ENCODE measurements at regions not wholly inside any gene's neighbourhood (a gene's known extent, or its start where the extent isn't known, plus 50 kb on each side); places are given as distances from the start of the nearest gene placed in this dataset.
"Not testable (repeated sequence)": the region's sequence is repeated elsewhere in the genome, so short reads cannot be mapped to it uniquely, and the experiment has no call there.

DNA sequence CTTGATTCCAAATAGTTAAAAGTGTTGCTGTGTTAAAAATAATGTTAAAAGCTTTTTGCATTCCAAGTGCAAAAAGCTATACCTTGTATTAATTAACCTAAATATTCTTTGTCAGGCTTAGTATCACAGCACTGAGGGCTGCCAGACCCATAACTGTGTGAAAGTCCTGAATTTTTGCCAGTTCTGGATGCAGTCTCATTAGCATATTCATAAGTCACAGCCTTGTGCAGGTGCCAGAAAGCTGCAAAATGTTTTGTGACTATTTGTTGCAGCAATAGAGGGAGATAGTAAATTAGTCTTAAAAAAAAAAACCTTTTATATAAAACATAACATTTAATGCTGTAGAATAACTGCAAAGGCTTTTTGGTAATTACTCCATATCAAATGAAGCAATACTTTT is 56.6 kb downstream of the SLITRK1 start:
- no peak for DNase-seq (ENCODE audit: low read depth, low spot score)

DNA sequence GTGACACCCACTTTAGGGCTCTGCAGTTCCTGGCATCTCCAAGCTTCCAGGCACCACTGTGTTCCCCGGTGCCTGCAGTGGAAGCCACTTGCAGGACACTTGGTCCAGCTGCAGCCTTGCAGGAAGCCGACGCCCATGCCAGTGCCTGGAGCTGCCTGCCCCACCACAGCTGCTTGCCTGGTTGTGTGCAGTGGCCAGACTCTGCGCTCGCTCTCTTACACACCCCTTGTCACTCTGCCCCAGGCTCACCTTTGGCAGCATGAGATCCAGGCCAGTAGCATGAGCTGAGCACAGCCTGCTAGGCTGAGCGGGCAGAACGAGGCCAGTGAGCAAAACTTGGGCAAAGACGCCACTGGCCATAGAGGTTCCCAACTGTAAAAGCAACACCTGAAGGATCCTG is 57.7 kb downstream of the SLITRK1 start:
- DNase-seq (ENCODE audit: low read depth, low spot score): no peak

DNA sequence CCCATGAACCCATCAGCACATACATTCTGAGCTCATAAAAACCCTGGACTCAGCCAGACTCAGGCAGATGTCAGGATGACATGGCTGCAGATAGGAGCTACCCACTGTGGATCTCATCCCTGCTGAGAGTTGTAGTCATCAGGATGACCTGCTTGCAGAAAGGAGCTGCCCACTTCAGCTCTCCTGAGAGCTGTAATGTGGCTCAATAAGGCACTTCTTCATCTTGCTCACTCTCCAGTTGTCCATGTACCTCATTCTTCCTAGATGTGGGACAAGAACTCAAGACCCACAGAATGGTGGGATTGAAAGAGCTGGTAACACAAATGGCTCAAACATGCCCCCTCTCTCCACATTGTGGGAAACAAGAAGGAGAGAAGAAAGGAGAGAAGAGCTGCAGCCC is 58.2 kb downstream of the SLITRK1 start:
- DNase-seq (ENCODE audit: low read depth, low spot score): no peak

DNA sequence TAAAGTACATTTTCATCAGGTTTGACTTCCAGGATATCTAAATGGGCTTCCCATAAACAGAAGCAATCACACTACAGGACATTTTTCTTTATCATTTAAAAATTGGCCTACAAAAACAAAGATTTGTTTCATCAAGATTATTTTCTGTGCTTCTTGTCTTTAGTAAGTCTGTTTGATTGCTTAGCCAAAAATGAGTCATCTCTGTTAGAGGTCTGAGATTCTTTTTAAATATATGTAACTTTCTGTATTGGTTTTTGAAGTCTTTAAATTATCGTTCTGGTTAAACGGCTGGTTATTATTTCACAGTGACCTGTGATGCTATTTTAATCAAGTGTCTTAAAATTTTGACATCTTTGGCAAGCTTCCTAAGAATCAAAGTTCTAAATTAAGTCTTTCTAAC is 62.7 kb downstream of the SLITRK1 start:
- no peak for DNase-seq (ENCODE audit: low read depth, low spot score)

DNA sequence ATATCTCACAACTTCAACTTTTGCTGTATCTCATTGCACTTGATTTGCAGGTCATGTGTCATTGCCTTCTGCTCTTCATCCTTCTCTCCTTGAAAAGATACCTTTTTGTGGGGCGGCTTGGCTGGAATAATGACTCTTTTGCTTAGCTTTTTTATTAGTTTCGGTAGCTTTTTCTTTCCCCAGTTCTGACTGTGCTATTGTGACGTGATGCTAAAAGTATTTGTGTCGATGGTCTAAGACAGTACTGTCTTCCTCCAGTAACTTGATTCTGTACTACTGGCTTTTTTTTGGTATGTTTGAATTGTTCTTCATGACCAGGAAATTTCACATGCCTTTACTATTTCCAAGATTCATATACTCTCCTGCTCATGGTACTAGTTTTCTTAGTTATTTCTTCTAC is 63.1 kb downstream of the SLITRK1 start:
- no peak for DNase-seq (ENCODE audit: low read depth, low spot score)

DNA sequence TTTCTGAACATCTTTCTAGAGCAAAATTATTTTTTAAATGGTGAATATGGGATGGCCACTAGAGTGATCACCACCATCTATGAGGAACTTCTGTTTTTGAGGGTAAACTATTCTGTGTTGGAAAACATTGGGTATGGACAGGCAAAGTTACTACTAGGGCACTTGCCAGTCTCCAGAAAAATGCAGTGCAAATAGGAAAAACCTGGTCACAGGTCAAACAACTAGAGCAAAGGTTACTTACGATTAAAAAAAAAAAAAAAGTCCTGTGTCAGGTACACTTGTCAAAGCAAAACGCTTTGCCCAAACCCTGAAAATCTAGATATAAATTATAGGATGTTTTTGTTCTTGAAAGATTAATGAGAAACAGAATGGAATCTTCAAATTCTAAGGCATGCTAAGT is 66.2 kb downstream of the SLITRK1 start:
- no peak for DNase-seq (ENCODE audit: low read depth, low spot score)

DNA sequence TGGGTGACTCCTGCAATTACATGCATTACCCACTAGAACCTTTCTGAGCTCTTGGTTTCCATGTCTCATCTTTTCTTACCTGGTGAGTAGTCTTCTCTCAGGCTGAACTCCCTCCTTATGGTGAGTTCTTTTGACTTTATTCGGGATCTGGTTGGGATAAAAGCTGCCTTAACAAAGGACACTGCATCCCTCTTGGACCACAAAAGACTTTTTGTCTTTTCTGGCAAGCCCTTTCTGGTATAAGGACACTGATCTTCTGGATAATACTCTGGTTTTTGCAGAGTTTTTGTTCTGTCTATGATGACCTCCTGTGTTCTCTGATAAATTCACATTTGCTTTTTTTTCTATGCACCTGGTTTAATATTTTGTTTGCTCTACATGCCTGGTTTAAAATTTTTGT is 66.7 kb downstream of the SLITRK1 start:
- no peak for DNase-seq (ENCODE audit: low read depth, low spot score)

DNA sequence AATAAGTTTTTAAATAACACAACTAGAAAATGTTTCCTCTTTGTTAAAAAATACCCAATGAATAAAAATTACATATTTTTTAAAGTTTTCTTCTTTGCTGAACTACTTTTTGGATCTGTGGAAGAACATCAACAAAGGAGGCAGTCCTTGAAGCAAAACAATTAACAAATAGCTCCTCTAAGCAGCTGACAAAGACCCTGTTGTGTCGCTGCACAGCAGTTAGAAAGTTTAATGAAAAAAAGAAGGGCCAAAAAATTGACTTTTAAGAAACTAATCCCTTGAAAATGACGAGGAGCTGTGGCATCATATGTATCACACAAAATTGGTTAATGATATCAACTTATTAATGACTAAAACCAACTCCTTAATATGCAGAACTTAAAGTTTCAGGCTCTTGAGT is 72.1 kb downstream of the SLITRK1 start:
- no peak for DNase-seq (ENCODE audit: low read depth, low spot score)

DNA sequence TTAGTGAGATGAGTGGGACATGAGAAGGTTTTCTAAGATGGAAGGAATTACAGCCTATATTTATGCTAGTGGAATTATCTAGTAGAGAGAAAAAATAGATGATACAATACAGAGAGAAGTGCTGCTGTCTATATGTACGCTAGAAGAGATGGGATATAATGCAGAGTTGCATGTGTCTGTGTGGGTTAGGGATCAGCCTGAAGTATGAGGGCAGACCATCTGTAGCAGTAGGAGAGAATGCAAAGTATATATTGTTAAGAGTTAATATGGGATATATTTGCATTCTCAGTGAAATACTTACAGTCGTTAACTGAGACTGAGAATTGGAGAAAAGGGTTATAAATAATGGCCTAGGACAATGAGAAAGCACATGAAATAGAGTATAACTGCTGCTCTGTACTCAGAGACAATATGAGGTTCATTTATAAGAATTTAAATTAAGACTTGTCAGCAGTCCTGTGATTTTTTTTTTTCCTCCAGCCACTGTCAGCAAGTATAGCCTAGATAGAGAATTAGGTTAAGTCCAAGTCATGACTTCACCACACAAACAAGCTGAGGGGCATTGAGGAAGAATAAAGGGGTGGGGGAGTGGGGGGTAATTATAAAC is 77.8 kb downstream of the SLITRK1 start:
- no peak for DNase-seq (ENCODE audit: low read depth, low spot score)

DNA sequence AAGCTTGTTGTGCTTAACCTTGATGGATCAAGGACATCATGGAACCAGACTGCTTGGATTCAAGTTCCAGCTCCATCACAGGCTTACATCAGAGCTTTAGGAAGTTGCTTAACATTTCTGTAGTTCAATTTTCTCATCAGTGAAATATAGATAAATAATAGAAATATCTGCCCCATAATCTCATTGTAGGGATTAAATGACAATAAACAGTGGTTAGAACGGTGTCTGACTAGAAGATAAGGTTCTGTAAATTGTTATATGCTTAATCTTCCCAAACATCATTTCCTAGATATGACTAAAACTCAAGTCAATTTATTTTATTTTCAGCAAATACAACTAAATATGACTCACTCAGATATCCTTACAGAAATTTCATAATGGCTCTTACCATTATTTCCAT is 83.5 kb downstream of the SLITRK1 start:
- no peak for DNase-seq (ENCODE audit: low read depth, low spot score)

DNA sequence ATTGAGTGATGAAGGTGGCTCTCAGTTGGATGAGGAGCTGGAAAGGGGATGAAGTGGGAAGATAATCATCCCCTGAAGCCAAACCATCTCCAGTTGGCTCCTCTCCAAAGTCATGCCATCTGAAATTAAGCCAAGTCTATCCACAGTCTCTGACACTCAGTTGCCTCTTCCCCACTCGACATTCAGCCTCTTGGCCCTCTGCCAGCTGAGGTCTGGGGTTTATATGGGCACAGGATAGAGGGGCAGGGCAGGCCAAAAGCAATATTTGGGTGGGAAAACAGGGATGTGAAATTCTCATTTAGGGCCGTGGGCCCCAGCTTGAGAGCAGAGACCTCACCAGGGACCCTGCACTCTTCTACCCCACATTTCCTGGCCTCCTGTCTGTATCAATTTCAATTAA is 85.9 kb downstream of the SLITRK1 start:
- no peak for DNase-seq (ENCODE audit: low read depth, low spot score)

DNA sequence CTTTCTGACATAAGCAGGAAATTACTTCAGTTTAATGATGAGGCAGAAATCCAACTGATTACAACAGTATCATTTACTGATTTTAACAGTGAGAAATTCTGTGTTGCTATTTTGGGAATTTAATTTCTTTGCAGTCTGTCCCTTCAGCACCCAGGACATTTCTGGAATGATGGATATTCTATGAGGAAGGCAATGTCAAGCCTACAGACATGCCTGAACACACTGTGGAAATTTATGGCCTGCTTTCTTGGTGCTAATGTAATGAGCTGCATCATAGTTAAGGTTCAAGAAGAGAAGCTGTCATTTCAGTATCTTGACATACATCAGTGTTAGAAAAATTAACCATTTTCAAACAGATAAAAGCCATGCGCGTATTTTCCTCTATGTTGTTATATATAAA is 87.7 kb downstream of the SLITRK1 start:
- no peak for DNase-seq (ENCODE audit: low read depth, low spot score)

DNA sequence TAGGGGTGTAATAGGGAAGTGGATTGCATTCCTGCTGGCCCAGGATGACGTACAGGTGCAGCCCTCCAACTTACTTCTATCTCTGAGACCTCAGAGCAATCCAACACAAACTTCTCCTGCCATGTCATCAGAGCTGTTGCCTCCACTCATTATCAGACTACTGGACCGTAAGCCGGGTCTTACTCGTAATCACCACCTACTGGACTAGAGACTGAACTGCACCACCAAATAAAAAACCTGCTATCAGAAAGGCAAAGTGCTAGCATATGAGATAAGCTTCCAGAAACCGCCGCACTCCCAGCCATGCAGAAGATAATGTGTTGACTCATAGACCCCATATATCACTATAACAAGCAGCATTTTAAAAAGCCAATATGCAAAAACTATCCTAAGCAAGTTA is 102.0 kb downstream of the SLITRK1 start:
- no peak for DNase-seq (ENCODE audit: low read depth, low spot score)

DNA sequence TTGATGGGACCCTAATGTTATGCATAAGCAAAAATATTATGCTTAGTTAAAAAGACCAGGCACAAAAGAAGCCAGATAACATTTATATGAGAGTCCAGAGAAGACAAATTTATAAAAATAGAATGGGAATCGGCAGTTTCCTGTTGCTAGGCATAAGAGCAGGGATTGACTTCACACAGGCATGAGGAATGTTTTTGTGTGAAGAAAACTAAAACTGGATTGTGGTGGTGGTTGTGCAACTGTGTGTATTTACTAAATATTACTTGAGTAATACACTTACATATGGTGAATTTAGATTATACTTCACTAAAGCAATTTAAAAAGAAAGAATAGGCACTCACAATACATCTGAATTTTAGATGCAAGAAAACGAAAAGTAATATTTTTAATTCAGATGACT is 108.3 kb downstream of the SLITRK1 start:
- no peak for DNase-seq (ENCODE audit: low read depth, low spot score)

DNA sequence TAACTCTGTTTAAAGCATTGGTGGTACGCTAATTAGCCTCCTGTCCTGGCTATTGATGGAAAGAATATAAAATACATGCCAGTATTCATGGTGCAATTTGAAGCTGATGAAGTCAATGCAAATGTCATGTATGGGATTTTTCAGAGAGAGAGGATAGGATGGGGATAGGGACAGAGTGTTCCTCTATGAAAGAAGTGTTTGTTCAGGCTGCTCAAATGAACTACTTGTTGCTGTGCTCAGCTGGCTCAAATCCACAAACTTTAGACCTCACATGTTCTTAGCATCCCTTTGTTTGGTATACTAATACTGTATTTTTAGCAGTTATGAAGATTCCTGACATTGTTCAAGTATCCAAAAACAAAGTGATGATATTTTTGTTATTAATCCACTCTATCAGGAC is 116.5 kb downstream of the SLITRK1 start:
- DNase-seq (ENCODE audit: low read depth, low spot score): no peak

DNA sequence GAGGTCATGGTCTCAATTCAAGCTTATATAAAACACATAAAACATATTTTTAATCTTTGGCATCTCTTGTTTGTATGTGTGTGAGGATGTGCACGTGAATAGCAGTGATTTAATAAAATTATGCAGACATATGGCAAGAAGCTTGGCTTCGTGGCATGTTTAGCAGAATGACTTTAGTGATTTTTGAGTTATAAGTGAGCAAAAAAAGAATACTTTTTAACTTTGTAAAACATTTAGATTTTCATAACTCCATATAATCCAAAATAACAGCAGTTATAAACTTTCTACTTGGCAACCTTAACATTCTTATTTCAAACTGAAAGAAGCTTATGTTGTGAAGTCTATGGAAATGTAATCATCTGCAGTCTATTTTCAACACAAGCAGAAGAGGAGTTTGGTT is 120.6 kb downstream of the SLITRK1 start:
- no peak for DNase-seq (ENCODE audit: low read depth, low spot score)

DNA sequence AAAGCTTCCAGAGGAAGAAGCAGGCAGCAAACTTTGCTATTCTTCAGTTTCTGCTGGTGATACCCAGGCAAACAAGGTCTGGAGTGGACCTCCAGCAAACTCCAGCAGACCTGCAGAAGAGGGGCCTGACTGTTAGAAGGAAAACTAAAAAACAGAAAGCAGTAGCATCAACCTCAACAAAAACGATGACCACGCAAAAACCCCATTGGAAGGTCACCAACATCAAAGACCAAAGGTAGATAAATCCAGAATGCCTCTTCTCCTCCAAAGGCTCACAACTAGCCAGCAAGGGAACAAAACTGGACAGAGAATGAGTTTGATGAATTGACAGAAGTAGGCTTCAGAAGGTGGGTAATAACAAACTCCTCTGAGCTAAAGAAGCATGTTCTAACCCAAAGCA is 127.1 kb downstream of the SLITRK1 start:
- not testable (repeated sequence) for DNase-seq (ENCODE audit: low read depth, low spot score)

DNA sequence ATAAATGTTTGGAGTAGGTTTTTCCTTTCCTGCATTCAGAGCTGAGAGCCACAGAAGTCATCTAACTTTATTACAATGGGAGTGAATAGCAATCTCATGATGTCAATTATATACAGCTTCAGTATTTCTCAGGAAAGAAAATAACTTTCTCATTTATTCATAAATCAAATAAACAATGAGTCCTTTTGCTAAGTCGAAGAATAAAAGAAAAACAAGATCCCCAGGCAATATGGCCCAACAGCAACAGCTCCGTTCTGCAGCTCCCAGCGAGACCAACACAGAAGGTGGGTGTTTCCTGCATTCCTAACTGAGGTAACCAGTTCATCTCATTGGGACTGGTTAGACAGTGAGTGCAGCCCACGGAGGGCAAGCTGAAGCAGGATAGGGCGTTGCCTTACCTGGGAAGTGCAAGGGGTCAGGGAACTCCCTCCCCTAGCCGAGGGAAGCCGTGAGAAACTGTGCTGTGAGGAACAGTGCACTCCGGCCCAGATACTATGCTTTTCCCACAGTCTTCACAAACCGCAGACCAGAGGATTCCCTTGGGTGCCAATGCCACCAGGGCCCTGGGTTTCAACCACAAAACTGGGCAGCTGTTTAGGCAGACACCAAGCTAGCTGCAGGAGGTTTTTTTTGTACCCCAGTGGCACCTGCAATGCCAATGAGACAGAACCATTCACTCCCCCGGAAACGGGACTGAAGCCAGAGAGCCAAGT is 128.2 kb downstream of the SLITRK1 start:
- no peak for DNase-seq (ENCODE audit: low read depth, low spot score)

DNA sequence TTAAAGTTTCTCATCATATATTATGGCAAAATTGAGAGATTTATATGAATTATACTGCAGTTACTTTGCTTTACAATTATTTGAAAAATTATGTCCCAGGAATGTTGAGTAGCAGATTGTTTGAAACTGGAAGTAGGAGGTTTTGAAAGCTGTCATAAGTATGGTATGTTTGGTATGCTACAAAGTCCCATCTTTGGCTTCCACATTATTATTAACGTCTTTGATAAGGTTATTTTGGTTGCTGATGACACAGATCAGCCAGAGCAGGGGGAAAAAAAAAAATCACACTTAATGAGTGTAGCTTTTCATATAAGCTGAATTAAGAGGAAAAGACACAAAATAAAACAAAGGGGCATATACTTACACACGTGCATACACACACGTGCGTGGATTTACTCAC is 130.1 kb downstream of the SLITRK1 start:
- DNase-seq (ENCODE audit: low read depth, low spot score): no peak

DNA sequence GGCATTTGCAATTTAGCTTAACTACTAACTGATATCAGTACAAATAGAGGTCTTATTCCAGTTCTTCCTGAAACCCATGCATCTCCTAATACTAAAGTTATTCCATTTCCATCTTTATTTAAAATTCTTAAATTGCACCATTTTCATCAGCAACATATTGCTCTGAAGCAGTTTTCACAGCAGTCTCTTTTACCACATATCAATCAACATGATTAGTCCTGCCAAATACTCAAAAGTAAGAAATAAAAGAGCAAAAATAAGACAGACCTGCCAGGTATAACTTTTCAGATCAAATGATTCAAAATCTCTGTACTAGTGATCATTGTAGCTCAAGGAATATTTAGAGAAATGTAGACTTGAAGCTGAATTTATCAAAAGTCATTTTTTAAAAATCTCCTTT is 141.7 kb downstream of the SLITRK1 start:
- no peak for DNase-seq (ENCODE audit: low read depth, low spot score)

DNA sequence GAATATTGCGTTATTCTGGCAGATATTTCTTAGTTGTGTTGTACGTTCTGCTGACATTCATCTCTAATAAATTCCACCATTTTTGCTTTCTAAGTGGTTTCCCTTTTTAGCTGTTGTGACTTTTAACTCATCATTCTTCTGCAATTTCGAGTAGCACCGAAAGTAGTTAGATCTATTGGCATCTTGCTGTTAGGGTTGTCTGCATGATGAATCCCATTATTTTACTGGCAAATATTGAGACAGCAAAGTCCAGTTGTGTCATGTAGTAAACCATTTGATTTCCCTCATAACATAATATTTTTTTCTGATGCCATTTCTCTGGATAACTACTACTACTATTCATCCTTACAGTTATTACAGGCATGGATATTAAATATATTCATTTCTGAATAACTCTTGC is 143.9 kb downstream of the SLITRK1 start:
- DNase-seq (ENCODE audit: low read depth, low spot score): no peak

DNA sequence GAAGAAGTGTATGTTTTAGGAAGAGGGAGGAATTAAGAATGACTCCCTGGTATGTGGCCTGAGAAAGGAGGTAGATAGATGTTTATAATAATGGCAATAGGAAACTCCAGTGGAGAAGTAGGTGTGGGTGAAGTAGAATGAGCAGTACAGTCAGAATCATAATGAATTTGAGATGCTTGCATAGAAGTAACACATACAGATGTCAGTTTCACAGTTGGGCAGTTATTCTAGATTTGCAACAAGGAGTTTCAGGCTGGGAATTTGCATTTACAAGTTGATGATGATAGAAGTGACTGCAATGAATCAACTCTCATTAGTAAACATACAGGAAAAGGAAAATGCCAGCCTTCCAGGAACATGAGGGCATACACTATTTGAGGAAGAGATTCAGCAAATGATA is 149.0 kb downstream of the SLITRK1 start:
- no peak for DNase-seq (ENCODE audit: low read depth, low spot score)

DNA sequence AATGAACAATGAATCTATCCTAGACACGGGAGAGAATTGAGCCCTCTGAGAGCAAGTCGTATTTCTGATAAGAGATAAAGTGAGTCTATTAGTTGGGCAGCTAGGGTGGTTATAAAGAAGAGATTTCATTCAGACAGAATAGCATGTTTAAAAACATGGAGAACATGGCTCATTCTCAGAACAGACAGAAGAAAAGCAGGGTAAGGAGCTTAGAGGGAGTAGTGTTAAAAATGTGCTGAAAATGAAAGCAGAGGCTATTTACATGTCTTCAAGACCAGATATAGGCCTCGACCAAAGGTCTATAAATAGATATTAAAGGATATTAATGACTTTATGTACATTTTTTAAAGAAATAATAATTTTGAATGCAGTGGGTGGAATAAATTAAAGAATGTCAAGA is 149.5 kb downstream of the SLITRK1 start:
- DNase-seq (ENCODE audit: low read depth, low spot score): no peak

DNA sequence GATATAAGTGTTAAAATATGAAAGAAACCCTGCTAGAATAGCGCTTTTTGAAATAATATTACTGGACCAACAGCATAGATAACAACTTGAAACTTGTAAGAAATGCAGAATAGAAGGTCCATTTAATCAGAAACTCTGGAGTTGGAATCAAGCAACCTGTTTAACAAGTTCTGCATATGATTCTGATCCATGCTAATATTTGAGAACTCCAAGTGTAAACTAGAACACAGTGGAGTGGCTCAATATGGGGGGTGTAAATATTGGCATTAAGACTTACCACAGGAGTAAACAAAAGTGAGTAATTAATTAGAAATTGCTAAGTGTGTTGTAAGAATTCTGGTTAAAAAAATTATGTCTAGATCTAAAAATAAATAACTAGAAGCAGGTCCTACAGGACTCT is 151.2 kb downstream of the SLITRK1 start:
- no peak for DNase-seq (ENCODE audit: low read depth, low spot score)
